Sigmoid colon (tissue), 6 donors: ENCODE measurements at regions not wholly inside any gene's neighbourhood (a gene's known extent, or its start where the extent isn't known, plus 50 kb on each side); places are given as distances from the start of the nearest gene placed in this dataset.

Experiments used
- DNase-seq: peaks from one replicate; pipeline ENCODE4 v3.0.0-alpha.2; 2019
- H3K27ac ChIP-seq, 4 donors: fragments of 200-600 bp; sonication (generic); one replicate each; pipeline ENCODE4 v1.5.1; 2016 to 2019; ENCODE audit warnings: mild to moderate bottlenecking in 1 of 4
- H3K27me3 ChIP-seq, 3 donors: fragments of 200-600 bp; sonication (generic); one replicate each; pipeline ENCODE4 v1.5.1; 2019; ENCODE audit warnings: mild to moderate bottlenecking in 1 of 3
- H3K36me3 ChIP-seq, 4 donors: fragments of 200-600 bp; sonication (generic); one replicate each; pipeline ENCODE4 v1.5.1; 2016 to 2019
- H3K4me1 ChIP-seq, 4 donors: fragments of 200-600 bp; sonication (generic); one replicate each; pipeline ENCODE4 v1.5.1; 2017 to 2019
- H3K4me3 ChIP-seq, 4 donors: fragments of 200-600 bp; sonication (generic); one replicate each; pipeline ENCODE4 v1.5.1; 2017 to 2019; ENCODE audit warnings: mild to moderate bottlenecking in 2 of 4, moderate library complexity in 1 of 4
- H3K9me3 ChIP-seq, 4 donors: fragments of 200-600 bp in 3 of 4; sonication (generic) in 3 of 4; one replicate each; pipeline versions ENCODE4 v1.5.1 to v1.6.1; 2013 to 2019
- EP300 ChIP-seq, 4 donors: sonication (generic); formaldehyde crosslinking; IDR thresholded peaks; one replicate each; pipeline ENCODE4 v1.6.1; 2017; ENCODE audit warnings: antibody characterized with exemption in 4 of 4
- POLR2A ChIP-seq, 2 donors: fragments of 450-650 bp; IDR thresholded peaks; one replicate each; pipeline ENCODE4 v1.6.1; 2016; ENCODE audit warnings: antibody characterized with exemption in 2 of 2, mild to moderate bottlenecking in 2 of 2, moderate library complexity in 2 of 2
- POLR2AphosphoS5 ChIP-seq, 4 donors: sonication (generic); formaldehyde crosslinking; IDR thresholded peaks; one replicate each; pipeline ENCODE4 v1.6.1; 2017; ENCODE audit warnings: antibody characterized with exemption in 4 of 4
- WGBS, 2 donors: extraction: QIAGEN DNeasy Blood & Tissue Kit; methylation state at CpG; one replicate each; pipeline ENCODE4 v1.1.7; 2013; 5-methylcytosine and 5-hydroxymethylcytosine counted together
- intact Hi-C: fragments of 100-400 bp; cut with DNase I; formaldehyde crosslinking; loops from one replicate; pipeline ENCODE4 v1.15.1; 2023
- TF ChIP-seq, protein P1 (sequence below), 4 experiments: fragments of 450-650 bp in 3 of 4; fragments of 200-600 bp in 1 of 4; IDR thresholded peaks; one replicate each; pipeline ENCODE4 v1.5.1; 2016 to 2019; ENCODE audit warnings: antibody characterized with exemption in 4 of 4, mild to moderate bottlenecking in 3 of 4, moderate library complexity in 2 of 4
- donor health status: healthy with polysubstance abuse.
- donor health status: healthy.

GRCh38 chr16:73797115-73797514 is 499.5 kb upstream of the PSMD7 start:
- WGBS, 2 donors: 91 to 94% methylated on average over 1 of the region's 1 CpG
- peaks cover 0 to 44% (median 43%) of the 10 kb centered on the region in 4 donors for H3K4me1 ChIP-seq
- TF ChIP-seq POLR2AphosphoS5 (IDR thresholded peaks at IDR 0.05) (no peak), POLR2A (IDR thresholded peaks at IDR 0.05) (no peak), EP300 (IDR thresholded peaks at IDR 0.05) (no peak)
- TF ChIP-seq, protein P1, sequence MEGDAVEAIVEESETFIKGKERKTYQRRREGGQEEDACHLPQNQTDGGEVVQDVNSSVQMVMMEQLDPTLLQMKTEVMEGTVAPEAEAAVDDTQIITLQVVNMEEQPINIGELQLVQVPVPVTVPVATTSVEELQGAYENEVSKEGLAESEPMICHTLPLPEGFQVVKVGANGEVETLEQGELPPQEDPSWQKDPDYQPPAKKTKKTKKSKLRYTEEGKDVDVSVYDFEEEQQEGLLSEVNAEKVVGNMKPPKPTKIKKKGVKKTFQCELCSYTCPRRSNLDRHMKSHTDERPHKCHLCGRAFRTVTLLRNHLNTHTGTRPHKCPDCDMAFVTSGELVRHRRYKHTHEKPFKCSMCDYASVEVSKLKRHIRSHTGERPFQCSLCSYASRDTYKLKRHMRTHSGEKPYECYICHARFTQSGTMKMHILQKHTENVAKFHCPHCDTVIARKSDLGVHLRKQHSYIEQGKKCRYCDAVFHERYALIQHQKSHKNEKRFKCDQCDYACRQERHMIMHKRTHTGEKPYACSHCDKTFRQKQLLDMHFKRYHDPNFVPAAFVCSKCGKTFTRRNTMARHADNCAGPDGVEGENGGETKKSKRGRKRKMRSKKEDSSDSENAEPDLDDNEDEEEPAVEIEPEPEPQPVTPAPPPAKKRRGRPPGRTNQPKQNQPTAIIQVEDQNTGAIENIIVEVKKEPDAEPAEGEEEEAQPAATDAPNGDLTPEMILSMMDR (IDR thresholded peaks at IDR 0.05): no peak
- no peaks in the 10 kb centered on the region for H3K36me3 ChIP-seq
- DNase-seq: no peak
- no peak overlapping the region for H3K27ac ChIP-seq
- intact Hi-C loops: no loop called here
- H3K9me3 ChIP-seq: no peaks in the 10 kb centered on the region
- H3K27me3 ChIP-seq: no peaks in the 10 kb centered on the region
- H3K4me3 ChIP-seq: no peak overlapping the region

GRCh38 chr16:73796241-73796640 is 500.4 kb upstream of the PSMD7 start:
- TF ChIP-seq EP300 (IDR thresholded peaks at IDR 0.05) (no peak), POLR2A (IDR thresholded peaks at IDR 0.05) (no peak), POLR2AphosphoS5 (IDR thresholded peaks at IDR 0.05) (no peak)
- TF ChIP-seq, protein P1 (IDR thresholded peaks at IDR 0.05): no peak
- no peaks in the 10 kb centered on the region for H3K27me3 ChIP-seq
- no peaks in the 10 kb centered on the region for H3K9me3 ChIP-seq
- WGBS, 2 donors: 77 to 80% methylated on average over 4 of the region's 4 CpGs
- H3K4me1 ChIP-seq: peaks cover 0 to 46% (median 43%) of the 10 kb centered on the region in 4 donors
- DNase-seq: no peak
- no peak overlapping the region for H3K4me3 ChIP-seq
- intact Hi-C loops: no loop called here
- H3K27ac ChIP-seq: peak overlapping the region in 1 of 4 donors; percentile 44
- no peaks in the 10 kb centered on the region for H3K36me3 ChIP-seq

DNA sequence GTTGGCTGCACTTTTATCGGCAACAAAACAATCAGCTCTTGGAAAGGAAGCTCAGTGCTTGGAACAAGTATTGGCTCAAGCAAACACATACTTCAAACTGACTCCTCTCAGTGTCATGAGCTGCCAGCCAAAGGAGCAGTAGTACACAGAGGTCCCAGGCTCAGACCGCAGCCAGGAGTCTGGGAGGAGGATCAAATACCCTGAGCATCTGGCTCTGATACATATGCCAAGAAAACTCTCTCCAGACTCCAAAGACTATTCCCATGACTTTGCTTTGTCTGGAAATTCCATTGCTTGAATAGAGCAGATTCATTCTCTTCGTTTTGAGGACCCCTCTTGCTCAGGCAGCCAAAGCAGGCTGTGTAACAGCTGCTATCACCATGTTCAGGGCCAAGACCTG is 501.6 kb upstream of the PSMD7 start:
- WGBS, 2 donors: 59 to 65% methylated on average over 3 of the region's 3 CpGs
- Histone ChIP-seq H3K4me1 (peaks cover 0 to 46% (median 43%) of the 10 kb centered on the region in 4 donors), H3K9me3 (no peaks in the 10 kb centered on the region), H3K27ac (peak overlapping the region in 2 of 4 donors; percentile 44 to 47), H3K36me3 (no peaks in the 10 kb centered on the region), H3K27me3 (no peaks in the 10 kb centered on the region), H3K4me3 (no peak overlapping the region)
- DNase-seq: peak; percentile 86
- no peak for TF ChIP-seq EP300 (IDR thresholded peaks at IDR 0.05)
- TF ChIP-seq POLR2AphosphoS5 (IDR thresholded peaks at IDR 0.05): peak in 3 of 4 donors; percentile 27 to 63 (median 56)
- intact Hi-C loops: loop anchor here (5.0 kb wide), 1 partner anchor 62 kb away; no protein-coding TSS in a partner anchor

DNA sequence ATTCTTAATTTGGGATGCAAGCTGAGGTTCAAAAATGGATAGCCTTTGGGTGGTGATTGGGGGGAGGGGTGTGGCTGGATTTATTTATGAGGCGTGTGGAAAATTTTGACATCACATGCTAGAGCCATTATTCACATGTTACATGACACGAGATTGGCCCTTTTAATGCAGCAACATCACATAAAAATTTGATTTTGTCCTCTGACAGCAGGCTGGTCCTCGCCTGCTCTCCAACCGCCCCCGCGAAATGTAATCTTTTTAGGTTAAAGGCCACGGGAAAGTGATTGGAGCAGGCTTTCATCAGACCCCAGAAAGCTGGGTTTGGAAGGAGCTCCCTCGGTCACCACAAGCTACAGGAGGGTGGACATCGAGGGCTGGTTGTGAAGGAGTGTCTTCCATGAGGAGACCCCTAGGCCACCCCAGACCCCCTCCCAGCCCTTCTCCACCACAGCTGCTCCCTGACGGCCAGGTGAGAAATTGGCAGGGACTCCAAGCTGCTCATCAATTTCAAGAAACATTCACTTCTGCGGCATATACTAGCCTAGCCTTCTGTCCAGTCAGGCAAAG is 502.7 kb upstream of the PSMD7 start:
- Histone ChIP-seq H3K27me3 (no peaks in the 10 kb centered on the region), H3K4me3 (no peak overlapping the region), H3K4me1 (peaks cover 0 to 46% (median 43%) of the 10 kb centered on the region in 4 donors), H3K27ac (no peak overlapping the region), H3K36me3 (no peaks in the 10 kb centered on the region), H3K9me3 (no peaks in the 10 kb centered on the region)
- intact Hi-C loops: loop anchor here (5.0 kb wide), 1 partner anchor 63 kb away; no protein-coding TSS in a partner anchor
- no peak for DNase-seq
- whole genome bisulfite sequencing, 2 donors: 77 to 79% methylated on average over 11 of the region's 11 CpGs
- TF ChIP-seq EP300 (IDR thresholded peaks at IDR 0.05): no peak
- no peak for TF ChIP-seq POLR2A (IDR thresholded peaks at IDR 0.05)
- TF ChIP-seq, protein P1 (IDR thresholded peaks at IDR 0.05): no peak
- no peak for TF ChIP-seq POLR2AphosphoS5 (IDR thresholded peaks at IDR 0.05)

DNA sequence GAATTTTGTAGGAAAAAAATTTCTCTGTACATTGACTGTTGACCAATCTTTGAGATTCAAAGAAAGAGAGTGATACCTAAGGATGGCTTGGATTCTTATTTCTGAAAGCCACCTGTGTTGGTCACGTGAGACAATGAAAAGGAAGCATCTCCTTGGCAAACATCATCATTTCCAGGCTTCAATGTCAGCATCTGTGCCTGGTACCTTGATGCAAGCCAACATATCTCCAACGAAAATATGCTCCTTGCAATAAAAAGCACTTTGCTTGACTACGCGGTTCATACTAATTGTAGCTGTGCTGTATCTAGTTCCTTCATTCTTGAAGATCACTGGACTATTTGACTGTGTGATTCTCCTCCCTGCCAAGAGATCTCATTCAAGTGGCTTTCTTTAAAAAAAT is 503.4 kb upstream of the PSMD7 start:
- Histone ChIP-seq H3K4me1 (peaks cover 0 to 46% (median 43%) of the 10 kb centered on the region in 4 donors), H3K4me3 (no peak overlapping the region), H3K36me3 (no peaks in the 10 kb centered on the region), H3K27me3 (no peaks in the 10 kb centered on the region), H3K9me3 (peaks cover 0 to 2% (median 0%) of the 10 kb centered on the region in 4 donors), H3K27ac (peak overlapping the region in 1 of 4 donors; percentile 38)
- TF ChIP-seq POLR2AphosphoS5 (IDR thresholded peaks at IDR 0.05): no peak
- TF ChIP-seq, protein P1 (IDR thresholded peaks at IDR 0.05): no peak
- no peak for TF ChIP-seq POLR2A (IDR thresholded peaks at IDR 0.05)
- no peak for DNase-seq
- intact Hi-C loops: loop anchor here (5.0 kb wide), 1 partner anchor 64 kb away; no protein-coding TSS in a partner anchor
- 65 to 74% methylated on average over 4 of the region's 4 CpGs for WGBS, 2 donors
